ENCODE measurements at regions not wholly inside any gene's neighbourhood (a gene's known extent, or its start where the extent isn't known, plus 50 kb on each side); places are given as distances from the start of the nearest gene placed in this dataset.

GRCh38 chr3:177426878-177427495 is 229.7 kb upstream of the TBL1XR1 start:
- TF ChIP-seq POLR2AphosphoS5 (IDR thresholded peaks at IDR 0.05) = peak in 1 of 3 donors; percentile 16
- TF ChIP-seq, protein P1, sequence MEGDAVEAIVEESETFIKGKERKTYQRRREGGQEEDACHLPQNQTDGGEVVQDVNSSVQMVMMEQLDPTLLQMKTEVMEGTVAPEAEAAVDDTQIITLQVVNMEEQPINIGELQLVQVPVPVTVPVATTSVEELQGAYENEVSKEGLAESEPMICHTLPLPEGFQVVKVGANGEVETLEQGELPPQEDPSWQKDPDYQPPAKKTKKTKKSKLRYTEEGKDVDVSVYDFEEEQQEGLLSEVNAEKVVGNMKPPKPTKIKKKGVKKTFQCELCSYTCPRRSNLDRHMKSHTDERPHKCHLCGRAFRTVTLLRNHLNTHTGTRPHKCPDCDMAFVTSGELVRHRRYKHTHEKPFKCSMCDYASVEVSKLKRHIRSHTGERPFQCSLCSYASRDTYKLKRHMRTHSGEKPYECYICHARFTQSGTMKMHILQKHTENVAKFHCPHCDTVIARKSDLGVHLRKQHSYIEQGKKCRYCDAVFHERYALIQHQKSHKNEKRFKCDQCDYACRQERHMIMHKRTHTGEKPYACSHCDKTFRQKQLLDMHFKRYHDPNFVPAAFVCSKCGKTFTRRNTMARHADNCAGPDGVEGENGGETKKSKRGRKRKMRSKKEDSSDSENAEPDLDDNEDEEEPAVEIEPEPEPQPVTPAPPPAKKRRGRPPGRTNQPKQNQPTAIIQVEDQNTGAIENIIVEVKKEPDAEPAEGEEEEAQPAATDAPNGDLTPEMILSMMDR (IDR thresholded peaks at IDR 0.05 in 8 of 11, conservative IDR thresholded peaks at IDR 0.05 in 3 of 11) = no peak
- TF ChIP-seq POLR2A (IDR thresholded peaks at IDR 0.05) = no peak

All from spleen (tissue), 7 donors.